Thyroid gland (tissue), 4 donors: ENCODE measurements at regions not wholly inside any gene's neighbourhood (a gene's known extent, or its start where the extent isn't known, plus 50 kb on each side); places are given as distances from the start of the nearest gene placed in this dataset.

Source experiments
- POLR2A ChIP-seq, 2 donors: fragments of 450-650 bp; IDR thresholded peaks; one replicate each; pipeline ENCODE4 v1.6.1; 2017; ENCODE audit warnings: antibody characterized with exemption in 2 of 2, mild to moderate bottlenecking in 2 of 2, moderate library complexity in 1 of 2
- TF ChIP-seq, protein P1 (sequence below), 6 experiments: fragments of 200-600 bp in 3 of 6; fragments of 450-650 bp in 3 of 6; sonication (generic) in 3 of 6; IDR thresholded peaks; one replicate each; pipeline ENCODE4 v1.5.1; 2016 to 2019; ENCODE audit warnings: antibody characterized with exemption in 6 of 6, mild to moderate bottlenecking in 2 of 6, inconsistent platforms in 1 of 6, moderate library complexity in 1 of 6

DNA sequence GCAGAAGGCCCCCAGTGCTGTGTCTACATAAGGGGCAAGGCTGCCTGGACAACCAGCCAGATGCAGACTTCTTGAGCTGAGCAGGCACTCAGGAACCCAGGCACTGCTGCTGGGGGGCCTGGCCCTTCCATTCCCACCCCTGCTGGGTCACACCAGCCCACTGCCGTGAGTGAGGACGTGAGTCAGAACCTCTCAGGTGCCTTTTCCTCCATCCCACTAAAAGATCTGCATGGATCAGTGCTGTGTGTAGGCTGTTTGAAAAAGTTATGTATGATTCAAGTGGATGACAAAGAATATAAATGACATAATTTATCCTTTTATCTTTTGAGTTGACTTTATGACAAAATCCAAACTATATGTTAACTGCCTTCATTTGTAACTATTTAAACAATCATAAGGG, 499.3 kb downstream of the INHBA start:
- TF ChIP-seq, protein P1, sequence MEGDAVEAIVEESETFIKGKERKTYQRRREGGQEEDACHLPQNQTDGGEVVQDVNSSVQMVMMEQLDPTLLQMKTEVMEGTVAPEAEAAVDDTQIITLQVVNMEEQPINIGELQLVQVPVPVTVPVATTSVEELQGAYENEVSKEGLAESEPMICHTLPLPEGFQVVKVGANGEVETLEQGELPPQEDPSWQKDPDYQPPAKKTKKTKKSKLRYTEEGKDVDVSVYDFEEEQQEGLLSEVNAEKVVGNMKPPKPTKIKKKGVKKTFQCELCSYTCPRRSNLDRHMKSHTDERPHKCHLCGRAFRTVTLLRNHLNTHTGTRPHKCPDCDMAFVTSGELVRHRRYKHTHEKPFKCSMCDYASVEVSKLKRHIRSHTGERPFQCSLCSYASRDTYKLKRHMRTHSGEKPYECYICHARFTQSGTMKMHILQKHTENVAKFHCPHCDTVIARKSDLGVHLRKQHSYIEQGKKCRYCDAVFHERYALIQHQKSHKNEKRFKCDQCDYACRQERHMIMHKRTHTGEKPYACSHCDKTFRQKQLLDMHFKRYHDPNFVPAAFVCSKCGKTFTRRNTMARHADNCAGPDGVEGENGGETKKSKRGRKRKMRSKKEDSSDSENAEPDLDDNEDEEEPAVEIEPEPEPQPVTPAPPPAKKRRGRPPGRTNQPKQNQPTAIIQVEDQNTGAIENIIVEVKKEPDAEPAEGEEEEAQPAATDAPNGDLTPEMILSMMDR (IDR thresholded peaks at IDR 0.05), result no peak
- no peak for TF ChIP-seq POLR2A (IDR thresholded peaks at IDR 0.05)
